CD4-positive, alpha-beta T cell treated with Interferon alpha-2 for 1 hour (primary cell): ENCODE measurements at regions not wholly inside any gene's neighbourhood (a gene's known extent, or its start where the extent isn't known, plus 50 kb on each side); places are given as distances from the start of the nearest gene placed in this dataset.
"Not testable (repeated sequence)": the region's sequence is repeated elsewhere in the genome, so short reads cannot be mapped to it uniquely, and the experiment has no call there.

Source experiments
- DNase-seq, 2 donors: peaks; one replicate each; pipeline ENCODE4 v3.0.0-alpha.2; 2020 to 2022

DNA sequence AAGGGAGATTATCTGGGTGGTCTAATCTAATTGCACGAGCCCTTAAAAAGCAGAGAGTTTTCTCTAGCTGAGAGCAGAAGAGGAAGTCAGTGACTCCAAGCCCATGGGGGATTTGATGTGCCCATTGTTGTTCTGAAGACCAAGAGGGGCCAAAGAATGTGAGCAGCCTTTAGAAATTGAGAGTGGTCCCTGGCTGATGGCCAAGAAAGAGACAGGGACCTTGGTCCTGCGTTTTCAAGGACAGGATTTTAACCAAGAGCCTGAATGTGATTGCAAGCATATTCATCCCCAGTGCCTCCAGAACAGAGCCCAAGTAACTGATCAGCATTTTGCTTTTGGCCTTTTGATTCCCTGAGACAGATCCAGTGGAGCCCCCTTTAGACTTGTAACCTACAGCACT, 1353.9 kb downstream of the AACS start:
- DNase-seq: no peak

- DNase-seq: no peak
Observed at GRCh38 chr12:126424696-126425095, 1359.5 kb downstream of the AACS start.

- DNase-seq: no peak
Observed at GRCh38 chr12:126425264-126425663, 1360.0 kb downstream of the AACS start.

- no peak for DNase-seq
Observed at GRCh38 chr12:126428769-126429168, 1363.5 kb downstream of the AACS start.

GRCh38 chr12:126430921-126431320, 1365.7 kb downstream of the AACS start:
- DNase-seq: no peak

- no peak for DNase-seq
Observed at GRCh38 chr12:126431767-126432166, 1366.5 kb downstream of the AACS start.

DNA sequence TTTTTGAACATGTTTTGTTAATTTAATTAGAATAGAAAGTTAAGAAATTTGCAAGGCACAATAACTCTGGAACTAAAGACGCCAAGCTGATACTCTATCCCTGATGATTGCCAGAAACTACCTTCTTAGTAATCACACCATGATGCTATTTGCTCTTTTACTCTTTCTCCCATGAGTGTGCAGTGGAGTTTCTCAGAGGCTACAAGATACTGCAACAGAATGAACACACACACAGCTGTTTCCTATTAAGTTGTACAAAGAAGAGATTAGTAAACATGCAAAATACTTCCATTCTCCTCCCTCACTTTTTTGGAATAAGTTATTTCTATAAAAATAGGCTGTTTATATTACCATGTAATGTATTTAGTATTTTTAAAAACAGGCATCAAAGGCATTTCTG, 1367.5 kb downstream of the AACS start:
- DNase-seq: no peak

- DNase-seq: no peak
Observed at GRCh38 chr12:126434412-126434985, 1369.3 kb downstream of the AACS start.

DNA sequence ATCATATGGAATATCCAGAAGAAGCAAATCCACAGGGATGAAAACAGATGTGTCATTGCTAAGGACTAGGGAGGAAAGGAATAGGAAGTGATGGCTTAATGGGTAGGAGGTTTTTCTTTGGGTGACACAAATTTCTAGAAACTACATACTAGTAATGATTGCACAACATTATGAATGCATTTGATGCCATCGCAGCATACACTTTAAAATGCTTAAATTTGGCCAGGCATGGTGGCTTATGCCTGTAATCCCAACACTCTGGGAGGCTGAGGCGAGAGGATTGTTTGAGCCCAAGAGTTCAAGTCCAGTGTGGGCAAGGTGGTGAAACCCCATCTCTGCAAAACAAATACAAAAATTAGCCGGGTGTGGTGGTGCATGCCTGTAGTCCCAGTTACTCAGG, 1370.8 kb downstream of the AACS start:
- no peak for DNase-seq

DNA sequence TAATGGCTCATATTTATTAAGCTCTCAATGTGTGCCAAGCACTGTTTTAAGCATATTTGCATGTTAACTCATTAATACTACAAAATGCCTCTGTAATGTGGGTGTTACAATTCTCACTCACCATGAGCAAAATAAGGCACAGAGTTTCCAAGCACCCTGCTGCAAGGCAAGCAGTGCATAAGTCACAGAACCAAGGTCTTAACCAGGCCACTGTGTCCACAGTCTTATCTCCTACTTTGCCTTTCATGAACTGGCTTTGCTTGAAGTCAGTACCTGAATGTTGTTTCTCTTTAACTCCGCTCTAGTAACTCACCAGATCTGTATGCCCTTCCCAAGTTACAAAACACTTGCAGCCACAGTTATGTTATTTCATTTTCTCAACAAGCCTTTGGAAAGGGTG, 1372.7 kb downstream of the AACS start:
- no peak for DNase-seq

DNA sequence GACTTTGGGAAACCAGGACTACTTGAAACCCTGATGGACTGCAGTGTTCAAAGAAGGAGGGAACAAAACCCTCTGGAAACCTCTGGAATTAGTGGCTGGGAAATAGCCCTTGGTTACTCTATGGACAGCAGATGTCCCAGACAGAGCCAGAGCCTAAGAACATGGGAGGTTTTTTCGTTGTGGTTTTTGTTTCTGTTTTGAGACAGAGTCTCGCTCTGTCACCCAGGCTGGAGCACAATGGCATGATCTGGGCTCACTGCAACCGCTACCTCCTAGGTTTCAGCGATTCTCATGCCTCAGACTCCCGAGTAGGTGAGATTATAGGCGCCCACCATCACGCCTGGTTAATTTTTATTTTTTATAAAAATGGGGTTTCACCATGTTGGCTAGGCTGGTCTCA, 1378.7 kb downstream of the AACS start:
- DNase-seq: no peak

DNA sequence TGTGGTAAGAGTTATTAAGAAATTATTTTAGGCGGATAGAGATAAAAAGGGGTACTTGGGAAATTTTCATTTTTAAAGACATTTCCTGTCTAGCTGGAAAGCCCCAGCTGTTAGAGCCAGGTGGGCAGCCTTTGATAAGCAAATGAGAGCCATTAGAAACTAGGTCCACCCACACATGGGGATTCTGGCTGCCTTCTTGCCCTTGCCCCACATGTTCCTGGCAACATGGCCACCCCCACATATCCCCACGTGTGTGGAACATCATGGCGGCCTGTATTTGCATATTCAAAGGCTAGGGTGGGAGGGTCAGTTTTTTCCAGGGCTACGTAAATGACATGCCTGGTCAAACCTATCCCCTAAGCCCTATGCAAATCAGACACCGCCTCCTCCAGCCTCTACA, 1382.1 kb downstream of the AACS start:
- DNase-seq: no peak

DNA sequence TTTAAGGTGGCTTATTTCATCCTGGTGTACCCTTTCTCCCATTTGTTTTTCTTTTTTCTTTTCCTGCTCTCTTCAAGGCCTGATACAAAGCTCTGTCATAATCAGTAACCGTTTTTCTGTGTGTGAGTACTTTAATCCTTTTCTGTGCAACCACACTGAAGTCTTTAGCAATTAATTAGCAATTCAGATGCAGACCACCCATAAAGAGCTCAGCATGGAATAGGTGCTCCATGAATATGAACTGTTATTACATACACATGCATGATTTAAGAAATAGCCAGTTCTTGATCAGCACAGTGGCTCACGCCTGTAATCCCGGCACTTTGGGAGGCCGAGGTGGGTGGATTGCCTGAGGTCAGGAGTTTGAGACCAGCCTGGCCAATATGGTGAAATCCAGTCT, 1386.6 kb downstream of the AACS start:
- DNase-seq: no peak

GRCh38 chr12:126452686-126453085, 1387.5 kb downstream of the AACS start:
- not testable (repeated sequence) for DNase-seq

DNA sequence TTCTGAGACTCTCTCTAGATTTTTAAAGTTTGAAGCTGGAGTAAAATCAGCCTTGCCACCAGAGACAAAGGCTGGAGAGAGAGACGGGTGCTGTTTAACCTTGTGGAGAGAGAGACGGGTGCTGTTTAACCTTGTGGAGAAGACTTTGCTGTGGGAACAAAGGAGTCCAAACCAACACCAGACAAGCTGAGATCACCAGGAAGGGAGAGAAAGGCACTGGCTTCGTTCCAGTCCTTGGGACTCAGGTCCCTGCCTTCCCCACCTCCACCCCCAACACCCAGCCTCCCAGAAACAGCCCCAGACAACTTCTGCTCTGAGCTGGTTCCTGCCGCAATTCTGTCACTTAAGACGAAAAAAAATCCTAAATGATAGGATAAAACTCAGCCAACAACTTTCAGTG, 1389.3 kb downstream of the AACS start:
- DNase-seq: no peak

GRCh38 chr12:126457776-126458175, 1392.5 kb downstream of the AACS start:
- no peak for DNase-seq

GRCh38 chr12:126464153-126464552, 1398.9 kb downstream of the AACS start:
- DNase-seq: no peak

DNA sequence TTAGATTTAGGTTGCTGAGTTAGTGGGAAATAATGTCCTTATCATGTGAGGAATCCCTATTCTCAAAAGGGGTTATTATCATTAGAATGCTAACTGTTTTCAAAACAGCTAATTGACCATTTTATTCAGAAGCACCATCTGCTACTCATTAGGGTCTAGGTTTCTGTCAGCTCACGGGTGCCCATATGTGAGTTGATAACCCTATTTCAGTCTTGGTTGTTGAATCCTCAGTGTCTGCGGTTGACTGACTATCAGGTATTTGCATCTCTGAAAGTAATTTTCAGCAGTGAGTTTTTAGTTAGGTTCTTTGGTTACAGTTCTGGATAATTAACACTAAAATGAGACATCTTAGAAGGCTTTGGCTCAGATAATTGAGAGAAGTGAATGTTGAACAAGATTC, 1404.0 kb downstream of the AACS start:
- no peak for DNase-seq

- no peak for DNase-seq
Observed at GRCh38 chr12:126474703-126475102, 1409.5 kb downstream of the AACS start.

- no peak for DNase-seq
Observed at GRCh38 chr12:126480451-126480850, 1415.2 kb downstream of the AACS start.

- DNase-seq: no peak
Observed at GRCh38 chr12:126481688-126482087, 1416.5 kb downstream of the AACS start.

- no peak for DNase-seq
Observed at GRCh38 chr12:126482238-126482889, 1417.1 kb downstream of the AACS start.

DNA sequence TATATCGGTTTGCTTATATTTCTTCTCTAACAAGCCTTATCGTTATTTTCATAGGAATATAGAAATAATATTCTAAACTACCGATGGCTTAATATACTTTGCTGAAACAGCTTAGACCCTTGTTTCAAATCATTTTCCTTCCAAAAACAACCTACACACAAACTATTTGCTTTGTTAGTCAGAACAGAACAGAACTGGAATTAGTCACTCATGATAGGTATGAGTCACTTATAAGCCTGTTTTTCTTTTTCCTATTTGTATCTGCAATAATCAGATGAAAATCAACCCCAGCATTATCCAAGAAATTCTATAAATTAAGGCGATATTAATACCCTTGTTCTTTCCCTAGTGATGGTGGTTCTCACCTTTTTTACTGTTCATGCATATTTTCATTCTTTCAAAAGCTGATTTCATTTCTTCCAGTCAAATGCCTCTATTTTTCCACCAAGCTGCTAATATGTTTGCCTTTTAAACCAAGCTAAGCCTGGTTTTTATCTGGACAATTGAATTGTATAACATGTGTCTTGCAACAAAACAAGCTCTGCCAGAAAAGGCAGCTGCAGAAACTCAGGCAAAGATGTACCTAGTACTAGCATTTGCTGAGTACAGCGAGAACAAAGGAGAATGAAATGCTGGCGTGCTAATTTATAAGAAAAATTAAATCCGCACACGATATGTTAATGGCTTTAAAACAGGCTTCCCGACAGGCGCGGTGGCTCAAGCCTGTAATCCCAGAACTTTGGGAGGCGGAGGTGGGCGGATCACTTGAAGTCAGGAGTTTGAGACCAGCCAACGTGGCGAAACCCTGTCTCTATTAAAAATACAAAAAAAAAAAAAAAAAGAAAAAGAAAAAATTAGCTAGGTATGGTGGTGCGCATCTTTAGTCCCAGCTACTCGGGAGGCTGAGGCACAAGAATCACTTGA, 1418.2 kb downstream of the AACS start:
- DNase-seq: no peak

DNA sequence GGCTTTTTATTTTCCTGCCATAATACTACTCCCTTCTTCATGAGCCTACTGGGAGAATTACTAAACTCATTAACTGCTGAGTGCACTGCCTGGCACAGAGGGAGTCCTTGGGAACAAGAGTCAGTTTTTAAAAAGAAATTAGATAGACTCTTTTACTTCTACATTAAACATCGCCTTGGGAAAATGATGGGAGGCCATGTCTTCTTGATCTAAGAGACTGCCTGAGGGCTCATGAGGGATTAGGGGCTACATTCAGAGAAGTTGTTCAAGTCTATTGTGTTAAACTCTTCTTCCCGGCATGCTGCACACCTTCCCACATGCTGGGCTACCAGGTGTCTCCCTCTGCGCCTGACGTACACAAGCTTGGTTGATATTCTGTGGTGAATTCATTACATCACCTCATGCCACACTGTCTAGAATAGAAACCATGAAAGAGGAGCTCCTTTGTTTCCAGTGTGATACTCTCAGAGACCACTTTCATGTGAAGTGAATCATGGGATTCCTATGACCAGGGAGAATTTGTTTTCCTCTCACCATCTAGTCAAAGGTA, 1422.3 kb downstream of the AACS start:
- DNase-seq: no peak
